Panc1 (cell line): ENCODE measurements at regions not wholly inside any gene's neighbourhood (a gene's known extent, or its start where the extent isn't known, plus 50 kb on each side); places are given as distances from the start of the nearest gene placed in this dataset.

ENCODE experiments used
- ATAC-seq: fragments of 200-7000 bp; cut with Tn5 transposase; 2 replicates; pipeline ENCODE4 v1.9.1; 2020; ENCODE audit warnings: mild to moderate bottlenecking, moderate library complexity
- BruUV-seq: library from RNA; stranded (reverse); fragments of 400-500 nt; replicated peaks from 2 replicates; lab custom pipeline; 2021; lab: Mats Ljungman, UMichigan
- CTCF ChIA-PET: fragments of 300-600 bp; sonication (Branson Sonifier 250); formaldehyde crosslinking; loops from one replicate; lab custom pipeline; 2022; ENCODE audit warnings: antibody characterized with exemption; lab: Charles Lee
- POLR2A ChIA-PET: fragments of 300-600 bp; sonication (Branson Sonifier 250); formaldehyde crosslinking; loops from one replicate; lab custom pipeline; 2022; ENCODE audit warnings: antibody characterized with exemption; lab: Charles Lee
- DNase-seq: peaks from one replicate; pipeline ENCODE4 v3.0.0-alpha.2; 2010; ENCODE audit warnings: low read depth, low spot score
- H3K27ac ChIP-seq: 2 replicates; pipeline ENCODE4 v1.5.1; 2011; ENCODE audit warnings: mild to moderate bottlenecking, low read length, inconsistent platforms
- H3K27me3 ChIP-seq: fragments of 200-500 bp; sonication (Bioruptor generic); 2 replicates; pipeline ENCODE4 v1.6.0; 2014; ENCODE audit warnings: low read length, inconsistent platforms; ENCODE audit not compliant: control insufficient read depth, insufficient read depth
- H3K36me3 ChIP-seq: fragments of 200-500 bp; sonication (Bioruptor generic); 2 replicates; pipeline ENCODE4 v1.5.1; 2014; ENCODE audit warnings: inconsistent platforms, mild to moderate bottlenecking, low read length, moderate library complexity; ENCODE audit not compliant: control insufficient read depth, insufficient read depth
- H3K4me1 ChIP-seq: 2 replicates; pipeline ENCODE4 v1.5.1; 2011; ENCODE audit warnings: inconsistent platforms, mild to moderate bottlenecking, low read length, moderate library complexity; ENCODE audit not compliant: control insufficient read depth, insufficient read depth
- H3K4me3 ChIP-seq, 2 experiments: 2 replicates each; pipeline ENCODE4 v1.5.1; 2011 to 2012; ENCODE audit warnings: low read depth in 2 of 2, low read length in 2 of 2, mild to moderate bottlenecking in 2 of 2, inconsistent platforms in 1 of 2, moderate library complexity in 1 of 2
- H3K9me3 ChIP-seq: fragments of 200-500 bp; sonication (Bioruptor generic); 2 replicates; pipeline ENCODE4 v1.5.1; 2014; ENCODE audit warnings: low read depth, mild to moderate bottlenecking, inconsistent platforms, low read length, moderate library complexity; ENCODE audit not compliant: control insufficient read depth, insufficient read depth
- POLR2AphosphoS5 ChIP-seq: IDR thresholded peaks from 2 replicates; pipeline ENCODE4 v1.6.1; 2012; ENCODE audit warnings: mild to moderate bottlenecking, low read depth, low read length, moderate library complexity
- SIN3A ChIP-seq: IDR thresholded peaks from 2 replicates; pipeline ENCODE4 v1.6.1; 2012; ENCODE audit warnings: low read depth, mild to moderate bottlenecking, low read length, moderate library complexity, borderline replicate concordance; ENCODE audit not compliant: insufficient read depth
- TCF7L2 ChIP-seq: IDR thresholded peaks from 2 replicates; pipeline ENCODE4 v1.6.1; 2011; ENCODE audit warnings: mild to moderate bottlenecking, low read depth, low read length, inconsistent platforms
- in situ Hi-C: cut with HindIII; loops from 2 replicates; pipeline ENCODE4 v1.10.0; 2016; ENCODE audit warnings: low sequenced_read_pairs, low pct_unique_long_range_greater_than_20kb
- intact Hi-C: fragments of 100-400 bp; cut with micrococcal nuclease; formaldehyde crosslinking; loops from one replicate; pipeline ENCODE4 v1.10.0; 2022; ENCODE audit not compliant: unreplicated experiment
- TF ChIP-seq, protein P1 (sequence below): fragments of 450-650 bp; IDR thresholded peaks from 2 replicates; pipeline ENCODE4 v1.5.1; 2017; ENCODE audit warnings: mild to moderate bottlenecking
- TF ChIP-seq, protein P2 (sequence below), 2 experiments: IDR thresholded peaks; 2 replicates each; pipeline ENCODE4 v1.6.1; 2011 to 2012; ENCODE audit warnings: low read depth in 2 of 2, control low read depth in 1 of 2, low read length in 1 of 2, mild to moderate bottlenecking in 1 of 2, moderate library complexity in 1 of 2; ENCODE audit not compliant: insufficient read depth in 1 of 2

DNA sequence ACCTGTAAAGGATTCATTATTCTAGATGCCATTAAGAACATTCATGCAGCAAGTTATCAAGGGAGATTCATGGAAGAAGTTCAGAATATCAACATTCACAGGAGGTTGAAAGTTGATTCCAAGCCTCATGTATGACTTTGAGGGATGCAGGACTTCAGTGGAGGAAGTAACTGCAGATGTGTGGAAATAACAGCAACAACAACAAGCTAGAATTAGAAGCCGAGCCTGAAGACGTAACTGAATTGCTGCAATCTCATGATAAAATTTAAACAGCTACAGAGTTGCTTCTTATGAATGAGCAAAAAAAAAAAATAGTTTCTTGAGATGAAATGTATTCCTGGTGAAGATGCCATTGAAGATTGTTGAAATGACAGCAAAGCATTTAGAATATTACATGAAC lies 73.3 kb upstream of the NXT1 start:
- TF ChIP-seq, protein P1, sequence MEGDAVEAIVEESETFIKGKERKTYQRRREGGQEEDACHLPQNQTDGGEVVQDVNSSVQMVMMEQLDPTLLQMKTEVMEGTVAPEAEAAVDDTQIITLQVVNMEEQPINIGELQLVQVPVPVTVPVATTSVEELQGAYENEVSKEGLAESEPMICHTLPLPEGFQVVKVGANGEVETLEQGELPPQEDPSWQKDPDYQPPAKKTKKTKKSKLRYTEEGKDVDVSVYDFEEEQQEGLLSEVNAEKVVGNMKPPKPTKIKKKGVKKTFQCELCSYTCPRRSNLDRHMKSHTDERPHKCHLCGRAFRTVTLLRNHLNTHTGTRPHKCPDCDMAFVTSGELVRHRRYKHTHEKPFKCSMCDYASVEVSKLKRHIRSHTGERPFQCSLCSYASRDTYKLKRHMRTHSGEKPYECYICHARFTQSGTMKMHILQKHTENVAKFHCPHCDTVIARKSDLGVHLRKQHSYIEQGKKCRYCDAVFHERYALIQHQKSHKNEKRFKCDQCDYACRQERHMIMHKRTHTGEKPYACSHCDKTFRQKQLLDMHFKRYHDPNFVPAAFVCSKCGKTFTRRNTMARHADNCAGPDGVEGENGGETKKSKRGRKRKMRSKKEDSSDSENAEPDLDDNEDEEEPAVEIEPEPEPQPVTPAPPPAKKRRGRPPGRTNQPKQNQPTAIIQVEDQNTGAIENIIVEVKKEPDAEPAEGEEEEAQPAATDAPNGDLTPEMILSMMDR = no peak
- no peak for TF ChIP-seq POLR2AphosphoS5
- TF ChIP-seq TCF7L2 = no peak
- no peak for TF ChIP-seq SIN3A
- TF ChIP-seq, protein P2, sequence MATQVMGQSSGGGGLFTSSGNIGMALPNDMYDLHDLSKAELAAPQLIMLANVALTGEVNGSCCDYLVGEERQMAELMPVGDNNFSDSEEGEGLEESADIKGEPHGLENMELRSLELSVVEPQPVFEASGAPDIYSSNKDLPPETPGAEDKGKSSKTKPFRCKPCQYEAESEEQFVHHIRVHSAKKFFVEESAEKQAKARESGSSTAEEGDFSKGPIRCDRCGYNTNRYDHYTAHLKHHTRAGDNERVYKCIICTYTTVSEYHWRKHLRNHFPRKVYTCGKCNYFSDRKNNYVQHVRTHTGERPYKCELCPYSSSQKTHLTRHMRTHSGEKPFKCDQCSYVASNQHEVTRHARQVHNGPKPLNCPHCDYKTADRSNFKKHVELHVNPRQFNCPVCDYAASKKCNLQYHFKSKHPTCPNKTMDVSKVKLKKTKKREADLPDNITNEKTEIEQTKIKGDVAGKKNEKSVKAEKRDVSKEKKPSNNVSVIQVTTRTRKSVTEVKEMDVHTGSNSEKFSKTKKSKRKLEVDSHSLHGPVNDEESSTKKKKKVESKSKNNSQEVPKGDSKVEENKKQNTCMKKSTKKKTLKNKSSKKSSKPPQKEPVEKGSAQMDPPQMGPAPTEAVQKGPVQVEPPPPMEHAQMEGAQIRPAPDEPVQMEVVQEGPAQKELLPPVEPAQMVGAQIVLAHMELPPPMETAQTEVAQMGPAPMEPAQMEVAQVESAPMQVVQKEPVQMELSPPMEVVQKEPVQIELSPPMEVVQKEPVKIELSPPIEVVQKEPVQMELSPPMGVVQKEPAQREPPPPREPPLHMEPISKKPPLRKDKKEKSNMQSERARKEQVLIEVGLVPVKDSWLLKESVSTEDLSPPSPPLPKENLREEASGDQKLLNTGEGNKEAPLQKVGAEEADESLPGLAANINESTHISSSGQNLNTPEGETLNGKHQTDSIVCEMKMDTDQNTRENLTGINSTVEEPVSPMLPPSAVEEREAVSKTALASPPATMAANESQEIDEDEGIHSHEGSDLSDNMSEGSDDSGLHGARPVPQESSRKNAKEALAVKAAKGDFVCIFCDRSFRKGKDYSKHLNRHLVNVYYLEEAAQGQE (IDR thresholded peaks at IDR 0.05; ENCODE audit: insufficient read depth in 1 of 2, low read depth in 2 of 2, low read length in 1 of 2) = no peak

DNA sequence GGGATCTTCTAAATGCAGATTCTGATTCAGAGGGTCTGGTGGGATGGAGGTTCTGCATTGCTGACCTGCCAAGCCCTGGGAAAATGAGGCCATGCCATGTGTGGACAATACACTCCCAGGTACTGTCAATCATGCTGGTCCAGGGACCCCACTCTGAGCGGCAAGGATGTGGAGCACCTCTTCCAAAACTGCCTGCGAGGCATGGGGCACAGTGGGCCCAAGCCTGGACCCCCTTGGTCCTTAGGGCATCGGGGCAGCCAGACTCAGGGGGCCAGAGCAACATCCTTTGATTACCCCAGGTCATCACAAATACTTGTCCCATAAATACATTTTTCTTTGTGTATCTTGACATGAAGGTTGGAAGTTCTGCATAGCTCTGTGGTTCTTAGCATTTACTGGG lies 76.8 kb upstream of the NXT1 start:
- CTCF ChIA-PET = no interaction called here
- POLR2A ChIA-PET = no interaction called here
- Histone ChIP-seq H3K4me1 (no peaks in the 10 kb centered on the region), H3K4me3 (no peak overlapping the region), H3K9me3 (no peaks in the 10 kb centered on the region; the same call in 1 of the 2 replicates), H3K27ac (no peak overlapping the region), H3K27me3 (no peaks in the 10 kb centered on the region), H3K36me3 (no peaks in the 10 kb centered on the region)
- BruUV-seq = no TSS peak
- intact Hi-C loops = no loop called here
- no peak for TF ChIP-seq SIN3A
- no peak for TF ChIP-seq TCF7L2
- TF ChIP-seq, protein P2 (IDR thresholded peaks at IDR 0.05; ENCODE audit: insufficient read depth in 1 of 2, low read depth in 2 of 2, low read length in 1 of 2) = no peak
- no peak for TF ChIP-seq POLR2AphosphoS5
- TF ChIP-seq, protein P1 = no peak
- in situ Hi-C loops = no loop called here
- ATAC-seq = no peak
- DNase-seq = no peak

More for the DNA sequence above, 73.3 kb upstream of the NXT1 start:
- Histone ChIP-seq H3K9me3 (no peaks in the 10 kb centered on the region), H3K4me1 (no peaks in the 10 kb centered on the region), H3K36me3 (no peaks in the 10 kb centered on the region), H3K4me3 (no peak overlapping the region), H3K27ac (no peak overlapping the region), H3K27me3 (no peaks in the 10 kb centered on the region)
- ChIA-PET CTCF (no interaction called here), POLR2A (no interaction called here)
- ATAC-seq = no peak
- no TSS peak for BruUV-seq
- no peak for DNase-seq
- in situ Hi-C loops = no loop called here
- intact Hi-C loops = no loop called here
